GM12892 (cell line): ENCODE measurements at regions not wholly inside any gene's neighbourhood (a gene's known extent, or its start where the extent isn't known, plus 50 kb on each side); places are given as distances from the start of the nearest gene placed in this dataset.

Source experiments
- POLR2A ChIP-seq: IDR thresholded peaks from 2 replicates; pipeline ENCODE4 v1.6.1; 2011; ENCODE audit warnings: low read depth, low read length, control low read depth
- POLR2AphosphoS5 ChIP-seq: IDR thresholded peaks from 2 replicates; pipeline ENCODE4 v1.6.1; 2011; ENCODE audit warnings: low read depth, low read length, control low read depth
- TAF1 ChIP-seq: IDR thresholded peaks from 2 replicates; pipeline ENCODE4 v1.6.1; 2011; ENCODE audit warnings: low read depth, mild to moderate bottlenecking, control low read depth, low read length, borderline replicate concordance

- no peak for TF ChIP-seq POLR2A
- no peak for TF ChIP-seq POLR2AphosphoS5
- no peak for TF ChIP-seq TAF1
Measured at GRCh38 chr15:62223020-62223419, 57.9 kb upstream of the C2CD4B start.
